ENCODE measurements at regions not wholly inside any gene's neighbourhood (a gene's known extent, or its start where the extent isn't known, plus 50 kb on each side); places are given as distances from the start of the nearest gene placed in this dataset.
"Not testable (repeated sequence)": the region's sequence is repeated elsewhere in the genome, so short reads cannot be mapped to it uniquely, and the experiment has no call there.

DNA sequence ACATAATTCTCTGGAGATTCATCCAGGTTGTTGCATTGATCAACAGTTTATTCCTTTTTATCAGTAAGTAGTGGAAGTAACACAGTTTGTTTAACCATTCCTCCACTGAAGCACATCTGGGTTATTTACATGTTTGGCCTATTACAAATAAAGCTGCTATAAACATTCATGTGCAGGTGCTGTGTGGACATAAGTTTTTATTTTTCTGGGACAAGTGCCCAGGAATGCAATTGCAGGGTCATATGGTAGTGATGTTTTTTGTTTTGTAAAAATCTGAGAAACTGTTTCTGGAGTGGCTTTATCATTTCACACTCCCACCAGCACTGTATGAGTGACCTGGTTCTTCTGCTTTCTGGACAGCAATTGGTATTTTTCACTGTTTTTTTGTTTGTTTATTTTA, 505.4 kb downstream of the CCER1 start:
- TF ChIP-seq, protein P1, sequence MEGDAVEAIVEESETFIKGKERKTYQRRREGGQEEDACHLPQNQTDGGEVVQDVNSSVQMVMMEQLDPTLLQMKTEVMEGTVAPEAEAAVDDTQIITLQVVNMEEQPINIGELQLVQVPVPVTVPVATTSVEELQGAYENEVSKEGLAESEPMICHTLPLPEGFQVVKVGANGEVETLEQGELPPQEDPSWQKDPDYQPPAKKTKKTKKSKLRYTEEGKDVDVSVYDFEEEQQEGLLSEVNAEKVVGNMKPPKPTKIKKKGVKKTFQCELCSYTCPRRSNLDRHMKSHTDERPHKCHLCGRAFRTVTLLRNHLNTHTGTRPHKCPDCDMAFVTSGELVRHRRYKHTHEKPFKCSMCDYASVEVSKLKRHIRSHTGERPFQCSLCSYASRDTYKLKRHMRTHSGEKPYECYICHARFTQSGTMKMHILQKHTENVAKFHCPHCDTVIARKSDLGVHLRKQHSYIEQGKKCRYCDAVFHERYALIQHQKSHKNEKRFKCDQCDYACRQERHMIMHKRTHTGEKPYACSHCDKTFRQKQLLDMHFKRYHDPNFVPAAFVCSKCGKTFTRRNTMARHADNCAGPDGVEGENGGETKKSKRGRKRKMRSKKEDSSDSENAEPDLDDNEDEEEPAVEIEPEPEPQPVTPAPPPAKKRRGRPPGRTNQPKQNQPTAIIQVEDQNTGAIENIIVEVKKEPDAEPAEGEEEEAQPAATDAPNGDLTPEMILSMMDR (IDR thresholded peaks at IDR 0.05) = no peak
- H3K4me3 ChIP-seq = no peak overlapping the region
- ATAC-seq (no peak), DNase-seq (no peak)
- H3K27ac ChIP-seq = no peak overlapping the region
- no peaks in the 10 kb centered on the region for H3K4me1 ChIP-seq
- peaks cover 0 to 36% (median 6%) of the 10 kb centered on the region in 11 donors for H3K9me3 ChIP-seq
- H3K27me3 ChIP-seq = no peaks in the 10 kb centered on the region
- H3K36me3 ChIP-seq = no peaks in the 10 kb centered on the region
- intact Hi-C loops (cut with DNase I) = loop anchor here in 1 of 10 donors (5.0 kb wide), 1 partner anchor 1642 kb away; no protein-coding TSS in a partner anchor

DNA sequence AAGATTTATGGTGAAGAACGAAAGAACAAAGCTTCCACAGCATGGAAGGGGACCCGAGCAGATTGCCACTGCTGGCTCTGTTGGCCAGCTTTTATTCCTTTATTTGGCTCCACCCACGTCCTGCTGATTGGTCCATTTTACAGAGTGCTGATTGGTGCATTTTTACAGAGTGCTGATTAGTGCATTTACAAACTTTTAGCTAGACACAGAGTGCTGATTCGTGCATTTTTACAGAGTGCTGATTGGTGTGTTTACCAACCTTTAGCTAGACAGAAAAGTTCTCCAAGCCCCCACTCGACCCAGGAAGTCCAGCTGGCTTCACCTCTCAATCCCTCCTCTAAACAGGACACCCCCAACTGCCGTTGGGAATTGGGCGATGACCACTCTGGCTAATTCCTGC, 511.5 kb downstream of the CCER1 start:
- 77 to 80% methylated on average over 7 of the region's 7 CpGs for WGBS, 2 donors

DNA sequence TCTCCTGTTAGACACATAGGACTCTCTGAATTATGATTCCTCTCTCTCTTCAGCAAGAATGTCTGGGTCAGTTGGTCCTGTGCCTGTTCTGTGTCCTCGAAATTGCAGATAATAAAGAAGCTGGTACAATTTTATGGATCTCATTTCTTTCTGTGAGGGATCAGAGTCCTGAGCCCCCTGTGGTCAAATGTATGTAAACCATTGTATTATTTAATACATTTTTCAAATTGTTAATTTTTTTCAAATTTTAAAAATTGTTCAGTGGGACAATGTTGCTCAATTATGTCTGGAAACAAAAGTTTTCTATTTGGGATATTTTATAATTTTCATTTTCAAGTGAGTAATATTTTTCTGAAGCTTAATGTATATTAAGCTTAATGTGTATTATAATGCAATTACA, 513.5 kb downstream of the CCER1 start:
- H3K9me3 ChIP-seq = peaks cover 0 to 70% (median 13%) of the 10 kb centered on the region in 11 donors
- H3K27ac ChIP-seq = no peak overlapping the region
- TF ChIP-seq, protein P1 (IDR thresholded peaks at IDR 0.05) = no peak
- DNase-seq (no peak), ATAC-seq (no peak)
- no peak overlapping the region for H3K4me3 ChIP-seq
- WGBS, 2 donors = 88 to 97% methylated on average over 1 of the region's 1 CpG
- H3K36me3 ChIP-seq = no peaks in the 10 kb centered on the region
- no peaks in the 10 kb centered on the region for H3K4me1 ChIP-seq
- intact Hi-C loops (cut with DNase I) = no loop called here
- no peaks in the 10 kb centered on the region for H3K27me3 ChIP-seq

More for the DNA sequence above, 511.5 kb downstream of the CCER1 start:
- ATAC-seq; H3K36me3 ChIP-seq; intact Hi-C loops (cut with DNase I); H3K4me3 ChIP-seq; DNase-seq; H3K27me3 ChIP-seq; H3K27ac ChIP-seq; H3K4me1 ChIP-seq: not testable (repeated sequence)
- H3K9me3 ChIP-seq = peaks cover 0 to 81% (median 13%) of the 10 kb centered on the region in 11 donors

DNA sequence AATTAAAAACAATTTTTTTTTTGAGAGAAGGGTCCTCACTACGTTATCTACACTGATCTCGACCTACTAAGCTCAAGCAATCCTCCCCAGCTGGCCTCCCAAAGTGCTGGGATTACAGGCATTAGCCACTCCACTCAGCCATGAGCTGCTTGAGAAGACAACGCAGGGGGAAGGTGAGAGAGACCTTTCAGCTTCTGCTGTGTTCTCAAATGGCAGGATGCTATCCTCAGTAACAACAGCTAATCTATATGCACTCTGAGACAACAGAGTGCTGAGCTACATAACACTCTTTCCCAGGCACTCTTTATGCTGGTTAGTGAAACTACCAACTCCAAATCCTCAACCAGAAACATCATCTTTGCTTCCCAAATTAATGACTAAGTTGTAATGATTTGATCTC, 526.1 kb downstream of the CCER1 start:
- H3K27me3 ChIP-seq = no peaks in the 10 kb centered on the region
- H3K4me1 ChIP-seq = no peaks in the 10 kb centered on the region
- H3K27ac ChIP-seq = no peak overlapping the region
- H3K36me3 ChIP-seq = no peaks in the 10 kb centered on the region
- DNase-seq (no peak), ATAC-seq (no peak)
- no peak overlapping the region for H3K4me3 ChIP-seq
- intact Hi-C loops (cut with DNase I) = no loop called here
- TF ChIP-seq, protein P1 (IDR thresholded peaks at IDR 0.05) = no peak
- 80 to 81% methylated on average over 3 of the region's 3 CpGs for WGBS, 2 donors
- H3K9me3 ChIP-seq = peaks cover 0 to 8% (median under 1%) of the 10 kb centered on the region in 11 donors

DNA sequence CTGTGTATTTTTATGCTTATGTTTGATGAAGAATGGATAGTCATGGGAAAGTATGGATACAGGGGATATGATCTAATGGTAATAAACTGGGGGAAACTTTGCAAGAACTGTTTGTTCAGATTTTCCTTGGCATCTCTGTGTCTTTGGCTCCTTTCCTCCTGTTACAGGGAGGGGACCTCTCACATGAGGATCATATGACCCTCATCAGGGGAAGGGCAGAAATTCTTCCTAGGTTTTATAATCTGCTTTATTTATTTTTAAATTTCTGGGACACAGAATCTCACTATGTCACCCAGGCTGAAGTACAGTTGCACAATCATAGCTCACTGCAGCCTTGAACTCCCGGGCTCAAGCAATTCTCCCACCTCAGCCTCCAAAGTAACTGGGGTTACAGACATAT, 526.5 kb downstream of the CCER1 start:
- DNase-seq (no peak), ATAC-seq (peak in 2 of 8 donors; percentile 55 to 63)
- no peak overlapping the region for H3K4me3 ChIP-seq
- no peaks in the 10 kb centered on the region for H3K36me3 ChIP-seq
- WGBS, 2 donors = 84% methylated on average over 1 of the region's 1 CpG
- no peak overlapping the region for H3K27ac ChIP-seq
- TF ChIP-seq, protein P1 (IDR thresholded peaks at IDR 0.05) = no peak
- intact Hi-C loops (cut with DNase I) = no loop called here
- no peaks in the 10 kb centered on the region for H3K4me1 ChIP-seq
- H3K9me3 ChIP-seq = peaks cover 0 to 4% (median 0%) of the 10 kb centered on the region in 11 donors
- H3K27me3 ChIP-seq = no peaks in the 10 kb centered on the region

Data from heart right ventricle (tissue), 16 donors.